ENCODE measurements at regions not wholly inside any gene's neighbourhood (a gene's known extent, or its start where the extent isn't known, plus 50 kb on each side); places are given as distances from the start of the nearest gene placed in this dataset.

DNA sequence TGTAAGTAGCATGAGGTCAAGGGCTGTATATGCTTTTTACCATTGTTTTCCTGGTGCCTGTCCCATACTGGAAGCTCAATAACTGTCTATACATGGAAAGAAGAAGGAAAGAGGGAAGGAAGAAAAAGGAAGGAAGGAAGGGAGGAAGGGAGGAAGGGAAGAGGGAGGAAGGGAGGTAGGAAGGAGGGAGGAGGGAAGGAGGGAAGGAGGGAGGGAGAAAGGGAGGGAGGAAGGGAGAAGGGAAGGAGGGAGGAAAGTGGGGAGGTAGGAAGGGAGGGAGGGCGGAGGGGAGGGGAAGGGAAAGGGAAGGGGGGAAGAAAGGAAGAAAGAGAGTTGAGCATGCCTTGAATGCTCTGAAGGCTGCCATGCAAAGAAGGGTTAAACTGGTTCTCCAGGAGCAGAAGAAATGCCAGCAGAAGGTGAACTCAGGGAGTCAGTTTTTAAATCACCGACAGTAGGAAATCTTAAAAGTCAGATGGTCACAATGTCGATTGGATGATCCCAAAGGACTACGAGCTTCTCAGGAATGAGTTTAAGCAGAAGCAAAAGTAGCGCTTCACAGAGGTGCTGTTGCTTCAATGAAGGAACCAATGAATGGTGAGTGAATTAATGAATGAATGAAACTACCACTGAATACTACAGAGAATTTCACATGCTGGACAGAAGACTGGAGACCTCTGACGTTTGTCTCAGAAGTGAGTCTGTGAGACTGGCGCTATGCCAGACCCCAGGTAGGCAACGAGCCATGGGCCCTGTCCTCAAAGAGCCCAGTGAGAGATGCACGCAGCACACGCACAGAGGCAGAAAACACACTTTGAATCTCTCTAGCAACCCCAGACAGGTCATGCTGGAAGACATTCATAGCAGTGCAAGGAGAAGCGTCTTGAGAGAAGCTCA lies 117.6 kb downstream of the MRPL14 start:
- H3K4me3 ChIP-seq (replicated peaks in 1 of 3; ENCODE audit: low read depth in 2 of 3, low read length in 3 of 3), result no peak overlapping the region
- no peaks in the 10 kb centered on the region for H4K20me1 ChIP-seq (ENCODE audit: insufficient read depth, low read length)
- H3K79me2 ChIP-seq (ENCODE audit: insufficient read depth, low read length), result no peaks in the 10 kb centered on the region
- H2AFZ ChIP-seq (ENCODE audit: insufficient read depth, low read depth, low read length, poor library complexity, severe bottlenecking), result no peak overlapping the region
- H3K4me3 Mint-ChIP-seq, result peak overlapping the region in 1 of 2 donors; percentile 71
- H3K9ac ChIP-seq (ENCODE audit: insufficient read depth, low read length, poor library complexity, severe bottlenecking), result no peak overlapping the region
- peak overlapping the region in 2 of 7 donors; percentile 15 to 22 for H3K27ac Mint-ChIP-seq
- H3K27ac ChIP-seq (ENCODE audit: low read depth in 1 of 2, low read length in 2 of 2), result no peak overlapping the region
- peaks cover 3 to 36% of the 10 kb centered on the region in 2 donors for H3K27me3 ChIP-seq (ENCODE audit: control insufficient read depth in 2 of 2, insufficient read depth in 2 of 2, low read length in 2 of 2)
- H3K9me3 Mint-ChIP-seq, result peaks cover 14 to 27% (median 20%) of the 10 kb centered on the region in 7 donors
- H3K36me3 Mint-ChIP-seq, result peaks cover 9 to 15% of the 10 kb centered on the region in 2 donors
- peaks cover 40% of the 10 kb centered on the region for H3K4me1 Mint-ChIP-seq
- H3K27me3 Mint-ChIP-seq (ENCODE audit: low read depth in 3 of 3), result peaks cover 23 to 46% (median 38%) of the 10 kb centered on the region in 3 donors
- DNase-seq, result no peak
- TF ChIP-seq, protein P1, sequence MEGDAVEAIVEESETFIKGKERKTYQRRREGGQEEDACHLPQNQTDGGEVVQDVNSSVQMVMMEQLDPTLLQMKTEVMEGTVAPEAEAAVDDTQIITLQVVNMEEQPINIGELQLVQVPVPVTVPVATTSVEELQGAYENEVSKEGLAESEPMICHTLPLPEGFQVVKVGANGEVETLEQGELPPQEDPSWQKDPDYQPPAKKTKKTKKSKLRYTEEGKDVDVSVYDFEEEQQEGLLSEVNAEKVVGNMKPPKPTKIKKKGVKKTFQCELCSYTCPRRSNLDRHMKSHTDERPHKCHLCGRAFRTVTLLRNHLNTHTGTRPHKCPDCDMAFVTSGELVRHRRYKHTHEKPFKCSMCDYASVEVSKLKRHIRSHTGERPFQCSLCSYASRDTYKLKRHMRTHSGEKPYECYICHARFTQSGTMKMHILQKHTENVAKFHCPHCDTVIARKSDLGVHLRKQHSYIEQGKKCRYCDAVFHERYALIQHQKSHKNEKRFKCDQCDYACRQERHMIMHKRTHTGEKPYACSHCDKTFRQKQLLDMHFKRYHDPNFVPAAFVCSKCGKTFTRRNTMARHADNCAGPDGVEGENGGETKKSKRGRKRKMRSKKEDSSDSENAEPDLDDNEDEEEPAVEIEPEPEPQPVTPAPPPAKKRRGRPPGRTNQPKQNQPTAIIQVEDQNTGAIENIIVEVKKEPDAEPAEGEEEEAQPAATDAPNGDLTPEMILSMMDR (IDR thresholded peaks at IDR 0.05), result no peak
- H3K36me3 ChIP-seq (replicated peaks in 1 of 2; ENCODE audit: control insufficient read depth in 1 of 2, insufficient read depth in 2 of 2, low read length in 2 of 2), result no peaks in the 10 kb centered on the region
- WGBS (ENCODE audit: insufficient coverage), result 88% methylated on average over 10 of the region's 11 CpGs
- H3K9me3 ChIP-seq (replicated peaks in 1 of 2; ENCODE audit: control insufficient read depth in 1 of 2, insufficient read depth in 1 of 2, low read length in 2 of 2), result peaks cover 14 to 24% of the 10 kb centered on the region in 2 donors
- peaks cover 22 to 43% of the 10 kb centered on the region in 2 donors for H3K4me1 ChIP-seq (ENCODE audit: control insufficient read depth in 1 of 2, insufficient read depth in 2 of 2, low read length in 2 of 2)
- H3K4me2 ChIP-seq (replicated peaks; ENCODE audit: extremely low read depth, low read length, poor library complexity, severe bottlenecking), result no peak overlapping the region
- intact Hi-C loops (cut with micrococcal nuclease), result loop anchor here (5.0 kb wide), 5 partner anchors 32 to 68 kb away; no protein-coding TSS in a partner anchor

DNA sequence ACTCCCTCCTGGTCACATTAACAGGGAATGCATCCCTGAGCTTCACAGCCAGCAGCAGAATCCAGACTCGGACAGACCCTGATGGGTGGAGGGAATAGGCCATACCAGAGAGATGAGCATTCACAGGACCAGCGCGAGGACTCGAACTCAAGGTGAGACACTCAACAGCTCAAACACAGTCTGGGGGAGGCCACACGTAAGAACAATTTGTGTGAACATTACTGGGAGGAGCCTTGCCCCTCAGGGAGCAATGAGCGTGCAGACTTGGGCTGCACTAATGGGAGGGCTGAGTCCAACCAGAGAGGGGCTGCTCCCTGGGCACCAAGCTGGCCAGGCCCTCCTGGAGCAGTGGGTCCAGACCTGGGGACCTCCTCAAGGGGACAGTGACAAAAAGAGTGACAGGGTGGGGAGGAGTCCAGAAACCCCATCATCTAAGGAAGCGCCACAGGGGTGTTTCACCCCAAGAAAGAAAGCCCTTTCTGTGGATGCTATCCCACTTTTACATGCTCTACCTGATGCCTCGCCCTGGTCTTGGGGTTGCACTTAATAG lies 118.4 kb downstream of the MRPL14 start:
- DNase-seq, result no peak
- Mint-ChIP-seq H3K27me3 (ENCODE audit: low read depth in 3 of 3) (peaks cover 31 to 54% (median 46%) of the 10 kb centered on the region in 3 donors), H3K36me3 (peaks cover 12 to 17% of the 10 kb centered on the region in 2 donors), H3K4me1 (peaks cover 40% of the 10 kb centered on the region), H3K4me3 (peak overlapping the region in 1 of 2 donors; percentile 56), H3K27ac (no peak overlapping the region), H3K9me3 (peaks cover 12 to 30% (median 21%) of the 10 kb centered on the region in 7 donors)
- TF ChIP-seq, protein P1 (IDR thresholded peaks at IDR 0.05), result no peak
- no peak overlapping the region for H2AFZ ChIP-seq (ENCODE audit: insufficient read depth, low read depth, low read length, poor library complexity, severe bottlenecking)
- 97% methylated on average over 5 of the region's 8 CpGs for WGBS (ENCODE audit: insufficient coverage)
- no peak overlapping the region for H3K4me3 ChIP-seq (replicated peaks in 1 of 3; ENCODE audit: low read depth in 2 of 3, low read length in 3 of 3)
- peaks cover 20 to 21% of the 10 kb centered on the region in 2 donors for H3K9me3 ChIP-seq (replicated peaks in 1 of 2; ENCODE audit: control insufficient read depth in 1 of 2, insufficient read depth in 1 of 2, low read length in 2 of 2)
- H4K20me1 ChIP-seq (ENCODE audit: insufficient read depth, low read length), result no peaks in the 10 kb centered on the region
- peaks cover 22 to 43% of the 10 kb centered on the region in 2 donors for H3K4me1 ChIP-seq (ENCODE audit: control insufficient read depth in 1 of 2, insufficient read depth in 2 of 2, low read length in 2 of 2)
- H3K9ac ChIP-seq (ENCODE audit: insufficient read depth, low read length, poor library complexity, severe bottlenecking), result no peak overlapping the region
- H3K27me3 ChIP-seq (ENCODE audit: control insufficient read depth in 2 of 2, insufficient read depth in 2 of 2, low read length in 2 of 2), result peaks cover 10 to 43% of the 10 kb centered on the region in 2 donors
- no peak overlapping the region for H3K4me2 ChIP-seq (replicated peaks; ENCODE audit: extremely low read depth, low read length, poor library complexity, severe bottlenecking)
- no peaks in the 10 kb centered on the region for H3K36me3 ChIP-seq (replicated peaks in 1 of 2; ENCODE audit: control insufficient read depth in 1 of 2, insufficient read depth in 2 of 2, low read length in 2 of 2)
- no peak overlapping the region for H3K27ac ChIP-seq (ENCODE audit: low read depth in 1 of 2, low read length in 2 of 2)
- intact Hi-C loops (cut with micrococcal nuclease), result loop anchor here in 1 of 2 donors (5.0 kb wide), 1 partner anchor 37 kb away; no protein-coding TSS in a partner anchor
- H3K79me2 ChIP-seq (ENCODE audit: insufficient read depth, low read length), result no peaks in the 10 kb centered on the region

All from CD14-positive monocyte (primary cell).